HepG2 (cell line): ENCODE measurements at regions not wholly inside any gene's neighbourhood (a gene's known extent, or its start where the extent isn't known, plus 50 kb on each side); places are given as distances from the start of the nearest gene placed in this dataset.

Experiments used
- ATAC-seq: fragments of 200-7000 bp; cut with Tn5 transposase; 3 replicates; pipeline ENCODE4 v1.9.1; 2020; ENCODE audit warnings: mild to moderate bottlenecking, moderate library complexity
- BruUV-seq: library from RNA; stranded (reverse); fragments of 400-500 nt; replicated peaks from 2 replicates; lab custom pipeline; 2021; lab: Mats Ljungman, UMichigan
- CTCF ChIA-PET: fragments of 300-600 bp; formaldehyde crosslinking; extraction: SDS; loops from one replicate; lab custom pipeline; 2021; ENCODE audit warnings: low total read pairs, inconsistent platforms, low intra/inter-chr PET ratio; lab: Yijun Ruan, JAX
- POLR2A ChIA-PET: fragments of 350-600 bp; sonication (Branson Sonifier 250); formaldehyde crosslinking; loops from one replicate; lab custom pipeline; 2020; ENCODE audit warnings: antibody characterized with exemption, inconsistent platforms; lab: Yijun Ruan, JAX
- DNase-seq: peaks from one replicate; pipeline ENCODE4 v3.0.0-alpha.2; 2015; ENCODE audit warnings: low spot score
- FAIRE-seq: peaks from 3 replicates; lab custom pipeline; 2011; peaks lifted over from hg19 to GRCh38; lab: Jason Lieb, UNC
- H2AFZ ChIP-seq: one replicate; pipeline ENCODE4 v1.6.1; 2011; ENCODE audit warnings: low read length, inconsistent platforms
- H3K27ac ChIP-seq: fragments of 300-600 bp; 3 replicates; pipeline ENCODE4 v1.8.0; 2011; ENCODE audit warnings: mixed run types, mild to moderate bottlenecking, mixed read lengths, low read length, inconsistent platforms; ENCODE audit not compliant: insufficient read depth; ENCODE audit errors: extremely low read length
- H3K27me3 ChIP-seq, 2 experiments: fragments of 200-600 bp in 1 of 2; 2 replicates in 1 of 2; 3 replicates in 1 of 2; pipeline versions ENCODE4 v1.6.0 to v1.8.0; 2011; ENCODE audit warnings: low read length in 2 of 2, mild to moderate bottlenecking in 2 of 2, moderate library complexity in 2 of 2, inconsistent platforms in 1 of 2; ENCODE audit not compliant: insufficient read depth in 2 of 2, control insufficient read depth in 1 of 2
- H3K36me3 ChIP-seq, 2 experiments: fragments of 200-600 bp in 1 of 2; replicated peaks in 1 of 2; 2 replicates in 1 of 2; 3 replicates in 1 of 2; pipeline versions ENCODE4 v1.5.1 to v1.8.0; 2011; ENCODE audit warnings: low read length in 2 of 2, inconsistent platforms in 1 of 2; ENCODE audit not compliant: insufficient read depth in 2 of 2, control insufficient read depth in 1 of 2
- H3K4me1 ChIP-seq: 2 replicates; pipeline ENCODE4 v1.5.1; 2012; ENCODE audit warnings: low read length, inconsistent platforms; ENCODE audit not compliant: insufficient read depth
- H3K4me2 ChIP-seq: 2 replicates; pipeline ENCODE4 v1.6.0; 2011; ENCODE audit warnings: low read depth, low read length, inconsistent platforms
- H3K4me3 ChIP-seq, 3 experiments: fragments of 200-600 bp in 1 of 3; sonication (generic), shearing (Covaris generic) in 1 of 3; replicated peaks in 1 of 3; 2 replicates each; pipeline ENCODE4 v1.5.1; 2011 to 2016; ENCODE audit warnings: low read length in 3 of 3, inconsistent platforms in 2 of 3, low read depth in 2 of 3, mild to moderate bottlenecking in 2 of 3, control low read depth in 1 of 3, mixed read lengths in 1 of 3; ENCODE audit not compliant: insufficient read depth in 1 of 3
- H3K79me2 ChIP-seq: one replicate; pipeline ENCODE4 v1.6.1; 2011; ENCODE audit warnings: low read length, inconsistent platforms; ENCODE audit not compliant: insufficient read depth
- H3K9ac ChIP-seq: 2 replicates; pipeline ENCODE4 v1.6.0; 2011; ENCODE audit warnings: mild to moderate bottlenecking, low read depth, low read length, inconsistent platforms; ENCODE audit not compliant: insufficient read depth
- H3K9me3 ChIP-seq: 2 replicates; pipeline ENCODE4 v1.5.1; 2012; ENCODE audit warnings: mild to moderate bottlenecking, low read length
- H4K20me1 ChIP-seq: 2 replicates; pipeline ENCODE4 v1.6.0; 2011; ENCODE audit warnings: inconsistent platforms, mild to moderate bottlenecking, low read length, moderate library complexity; ENCODE audit not compliant: insufficient read depth
- ATAD3A ChIP-seq: sonication (generic); formaldehyde crosslinking; IDR thresholded peaks from 2 replicates; pipeline ENCODE4 v1.4.0; 2020; ENCODE audit warnings: missing genetic modification reagents
- HES4 ChIP-seq: sonication (generic); formaldehyde crosslinking; IDR thresholded peaks from 2 replicates; pipeline ENCODE4 v1.9.0; 2021; ENCODE audit warnings: mild to moderate bottlenecking, missing genetic modification reagents, borderline replicate concordance
- PAX8 ChIP-seq: sonication (generic); formaldehyde crosslinking; IDR thresholded peaks from 2 replicates; pipeline ENCODE4 v1.8.0; 2022; ENCODE audit warnings: mild to moderate bottlenecking, missing genetic modification reagents, borderline replicate concordance
- REL ChIP-seq: sonication (generic); formaldehyde crosslinking; conservative IDR thresholded peaks from 2 replicates; pipeline ENCODE4 v1.8.0; 2022; ENCODE audit warnings: mild to moderate bottlenecking, missing genetic modification reagents, moderate library complexity
- ZNF432 ChIP-seq: sonication (generic); formaldehyde crosslinking; IDR thresholded peaks from 2 replicates; pipeline ENCODE4 v1.5.0; 2020; ENCODE audit warnings: missing genetic modification reagents, mild to moderate bottlenecking, borderline replicate concordance
- ZNF629 ChIP-seq: sonication (generic); formaldehyde crosslinking; conservative IDR thresholded peaks from 2 replicates; pipeline ENCODE4 v1.5.0; 2020; ENCODE audit warnings: missing genetic modification reagents
- ZNF678 ChIP-seq: sonication (generic); formaldehyde crosslinking; IDR thresholded peaks from 2 replicates; pipeline ENCODE4 v1.4.0; 2020; ENCODE audit warnings: mild to moderate bottlenecking, missing genetic modification reagents
- ZSCAN21 ChIP-seq: sonication (generic); formaldehyde crosslinking; IDR thresholded peaks from 2 replicates; pipeline ENCODE4 v1.8.0; 2022; ENCODE audit warnings: mild to moderate bottlenecking, missing genetic modification reagents, moderate library complexity, borderline replicate concordance
- ZSCAN30 ChIP-seq: sonication (generic); formaldehyde crosslinking; IDR thresholded peaks from 2 replicates; pipeline ENCODE4 v1.5.0; 2020; ENCODE audit warnings: mild to moderate bottlenecking, missing genetic modification reagents
- whole genome bisulfite sequencing: methylation state at CpG from one replicate; pipeline ENCODE4 v1.1.6; 2017; ENCODE audit warnings: low lambda C conversion rate; 5-methylcytosine and 5-hydroxymethylcytosine counted together
- in situ Hi-C: cut with HindIII; loops from 2 replicates; pipeline ENCODE4 v1.10.0; 2017; ENCODE audit warnings: low pct_unique_long_range_greater_than_20kb; ENCODE audit not compliant: extremely low pct_ligation_motif_present
- intact Hi-C: fragments of 100-400 bp; cut with micrococcal nuclease; formaldehyde crosslinking; loops from one replicate; pipeline ENCODE4 v1.10.0; 2022; ENCODE audit not compliant: unreplicated experiment

DNA sequence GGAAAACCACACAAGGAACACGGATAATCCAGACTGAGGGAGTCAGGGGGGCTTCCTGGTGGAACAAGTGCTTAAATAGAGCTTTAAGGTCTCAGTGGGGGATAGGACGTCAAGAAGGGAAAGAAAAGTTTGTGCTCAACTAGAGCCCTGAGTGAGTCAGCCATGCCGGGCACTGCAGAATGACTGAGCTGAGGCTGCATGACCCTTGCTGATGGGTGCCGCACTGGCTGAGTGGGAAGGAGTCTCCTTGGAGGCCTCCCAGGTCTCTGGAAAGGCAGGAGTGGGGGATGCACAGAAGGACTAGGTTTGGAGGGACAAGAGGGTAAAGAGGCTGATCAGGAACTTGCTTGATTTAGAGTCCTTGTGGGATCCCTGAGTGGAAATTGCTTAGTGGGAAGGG lies 150.3 kb downstream of the RPLP1 start (continued):
- TF ChIP-seq REL (CRISPR knock-in tag): no peak
- TF ChIP-seq ZSCAN30 (CRISPR knock-in tag): no peak
- no peak for TF ChIP-seq ATAD3A (CRISPR knock-in tag)
- no peak for TF ChIP-seq ZNF678
- TF ChIP-seq HES4 (CRISPR knock-in tag): no peak
- TF ChIP-seq ZNF432 (CRISPR knock-in tag): no peak
- TF ChIP-seq, all 625 proteins: peak for 0

DNA sequence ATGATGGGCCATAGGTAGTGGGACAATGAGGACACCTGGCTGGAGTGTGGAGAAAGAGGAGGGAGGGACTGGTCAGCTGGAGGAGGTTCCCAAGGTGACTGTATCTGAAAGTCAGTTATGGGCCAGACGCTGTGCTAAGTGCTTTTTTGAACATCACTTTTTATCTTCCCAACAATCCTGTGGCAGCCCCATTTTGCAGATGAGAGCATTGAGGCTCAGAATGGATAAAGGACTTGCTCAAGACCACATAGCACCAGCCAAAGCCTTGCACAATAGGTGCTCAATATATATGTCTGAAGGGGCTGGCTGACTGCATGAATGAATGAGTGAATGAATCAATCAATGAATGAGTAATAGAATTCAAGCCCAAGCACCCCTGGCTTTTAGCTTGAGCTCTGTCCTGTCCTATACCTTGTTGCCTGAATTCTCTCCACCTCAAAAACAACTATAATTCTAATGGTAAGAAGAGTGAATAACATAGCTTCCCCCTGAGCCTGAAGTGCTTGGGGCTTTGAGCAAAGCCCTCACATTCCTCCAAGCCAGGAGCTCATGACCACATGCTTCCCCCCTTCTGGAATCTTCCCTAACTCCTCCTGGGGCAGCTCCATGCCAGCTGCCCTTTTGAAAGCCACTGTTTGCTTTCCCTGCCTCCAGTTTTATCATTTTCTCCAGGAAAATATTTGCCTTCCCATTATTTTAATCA lies 150.9 kb downstream of the RPLP1 start:
- FAIRE-seq (no peak), DNase-seq (no peak), ATAC-seq (no peak; the same call in 2 of the 3 replicates)
- no peak overlapping the region for H2AFZ ChIP-seq
- peaks cover 9 to 96% of the 10 kb centered on the region in 2 experiments; a peak in 4 of 5 replicates for H3K27me3 ChIP-seq
- BruUV-seq: no TSS peak
- no peak overlapping the region for H3K4me3 ChIP-seq
- no peaks in the 10 kb centered on the region for H3K36me3 ChIP-seq
- H3K4me2 ChIP-seq: no peak overlapping the region
- no peak overlapping the region for H3K9ac ChIP-seq
- H3K9me3 ChIP-seq: no peaks in the 10 kb centered on the region
- ChIA-PET POLR2A (no interaction called here), CTCF (no interaction called here)
- peaks cover 11% of the 10 kb centered on the region for H3K4me1 ChIP-seq
- WGBS: 0% methylated on average over 1 of the region's 1 CpG
- intact Hi-C loops (no loop called here), in situ Hi-C loops (no loop called here)
- H3K79me2 ChIP-seq: no peaks in the 10 kb centered on the region
- H4K20me1 ChIP-seq: peaks cover 78% of the 10 kb centered on the region
- H3K27ac ChIP-seq: no peak overlapping the region
- TF ChIP-seq ZNF629 (CRISPR knock-in tag): peak; percentile 62
- no peak for TF ChIP-seq ZSCAN21 (CRISPR knock-in tag)
- TF ChIP-seq PAX8 (CRISPR knock-in tag): no peak
